Left lung (tissue), 4 donors: ENCODE measurements at regions not wholly inside any gene's neighbourhood (a gene's known extent, or its start where the extent isn't known, plus 50 kb on each side); places are given as distances from the start of the nearest gene placed in this dataset.

Experiments
- ATAC-seq: fragments of 200-7000 bp; cut with Tn5 transposase; one replicate; pipeline ENCODE4 v1.9.1; 2020; ENCODE audit warnings: moderate library complexity
- DNase-seq, 4 donors: peaks; one replicate each; pipeline ENCODE4 v3.0.0-alpha.2; 2013 to 2020
- H3K27ac ChIP-seq, 2 donors: fragments of 200-600 bp; sonication (generic) in 1 of 2; one replicate each; pipeline versions ENCODE4 v1.5.0 to v1.8.0; 2020 to 2021
- H3K27me3 ChIP-seq, 2 donors: fragments of 200-600 bp; sonication (generic) in 1 of 2; one replicate each; pipeline versions ENCODE4 v1.5.0 to v1.8.0; 2020 to 2021
- H3K36me3 ChIP-seq, 2 donors: fragments of 200-600 bp; sonication (generic) in 1 of 2; one replicate each; pipeline versions ENCODE4 v1.5.0 to v1.8.0; 2020 to 2021
- H3K4me1 ChIP-seq, 2 donors: fragments of 200-600 bp; one replicate each; pipeline ENCODE4 v1.8.0; 2021
- H3K4me3 ChIP-seq, 2 donors: fragments of 200-600 bp; sonication (generic) in 1 of 2; one replicate each; pipeline versions ENCODE4 v1.5.0 to v1.8.0; 2020 to 2021; ENCODE audit warnings: mild to moderate bottlenecking in 1 of 2
- H3K9me3 ChIP-seq, 2 donors: fragments of 200-600 bp; sonication (generic) in 1 of 2; one replicate each; pipeline versions ENCODE4 v1.5.0 to v1.8.0; 2020 to 2021
- intact Hi-C, 2 donors: fragments of 100-400 bp; cut with DNase I; formaldehyde crosslinking; loops; one replicate each; pipeline versions ENCODE4 v1.11.2 to v1.14.2; 2022
- TF ChIP-seq, protein P1 (sequence below), 2 donors: fragments of 200-600 bp; sonication (generic) in 1 of 2; IDR thresholded peaks; one replicate each; pipeline versions ENCODE4 v1.5.0 to v1.8.0; 2021; ENCODE audit warnings: antibody characterized with exemption in 2 of 2
- donor health status: DM: no; HTN: yes; CAD: no.
- donor health status: DM: no; HTN: no; CAD: no.

- no peak for ATAC-seq
- Histone ChIP-seq H3K36me3 (no peaks in the 10 kb centered on the region), H3K4me1 (no peaks in the 10 kb centered on the region), H3K27me3 (no peaks in the 10 kb centered on the region), H3K4me3 (no peak overlapping the region), H3K9me3 (peaks cover 0 to 2% of the 10 kb centered on the region in 2 donors), H3K27ac (no peak overlapping the region)
- no peak for DNase-seq
- intact Hi-C loops, result no loop called here
- TF ChIP-seq, protein P1, sequence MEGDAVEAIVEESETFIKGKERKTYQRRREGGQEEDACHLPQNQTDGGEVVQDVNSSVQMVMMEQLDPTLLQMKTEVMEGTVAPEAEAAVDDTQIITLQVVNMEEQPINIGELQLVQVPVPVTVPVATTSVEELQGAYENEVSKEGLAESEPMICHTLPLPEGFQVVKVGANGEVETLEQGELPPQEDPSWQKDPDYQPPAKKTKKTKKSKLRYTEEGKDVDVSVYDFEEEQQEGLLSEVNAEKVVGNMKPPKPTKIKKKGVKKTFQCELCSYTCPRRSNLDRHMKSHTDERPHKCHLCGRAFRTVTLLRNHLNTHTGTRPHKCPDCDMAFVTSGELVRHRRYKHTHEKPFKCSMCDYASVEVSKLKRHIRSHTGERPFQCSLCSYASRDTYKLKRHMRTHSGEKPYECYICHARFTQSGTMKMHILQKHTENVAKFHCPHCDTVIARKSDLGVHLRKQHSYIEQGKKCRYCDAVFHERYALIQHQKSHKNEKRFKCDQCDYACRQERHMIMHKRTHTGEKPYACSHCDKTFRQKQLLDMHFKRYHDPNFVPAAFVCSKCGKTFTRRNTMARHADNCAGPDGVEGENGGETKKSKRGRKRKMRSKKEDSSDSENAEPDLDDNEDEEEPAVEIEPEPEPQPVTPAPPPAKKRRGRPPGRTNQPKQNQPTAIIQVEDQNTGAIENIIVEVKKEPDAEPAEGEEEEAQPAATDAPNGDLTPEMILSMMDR (IDR thresholded peaks at IDR 0.05), result no peak
These were observed 223.0 kb downstream of the RND3 start for GRCh38 chr2:150264442-150264841.

GRCh38 chr2:150261691-150262090 lies 225.8 kb downstream of the RND3 start:
- Histone ChIP-seq H3K4me3 (no peak overlapping the region), H3K27ac (no peak overlapping the region), H3K9me3 (peaks cover 0 to 2% of the 10 kb centered on the region in 2 donors), H3K36me3 (no peaks in the 10 kb centered on the region), H3K27me3 (no peaks in the 10 kb centered on the region), H3K4me1 (no peaks in the 10 kb centered on the region)
- TF ChIP-seq, protein P1 (IDR thresholded peaks at IDR 0.05), result no peak
- ATAC-seq, result no peak
- intact Hi-C loops, result no loop called here
- no peak for DNase-seq

GRCh38 chr2:150260636-150261035 lies 226.8 kb downstream of the RND3 start:
- no peak overlapping the region for H3K4me3 ChIP-seq
- ATAC-seq (no peak), DNase-seq (no peak)
- no peaks in the 10 kb centered on the region for H3K4me1 ChIP-seq
- no peaks in the 10 kb centered on the region for H3K36me3 ChIP-seq
- intact Hi-C loops, result no loop called here
- no peaks in the 10 kb centered on the region for H3K27me3 ChIP-seq
- TF ChIP-seq, protein P1 (IDR thresholded peaks at IDR 0.05), result no peak
- H3K9me3 ChIP-seq, result peaks cover 0 to 2% of the 10 kb centered on the region in 2 donors
- H3K27ac ChIP-seq, result no peak overlapping the region

DNA sequence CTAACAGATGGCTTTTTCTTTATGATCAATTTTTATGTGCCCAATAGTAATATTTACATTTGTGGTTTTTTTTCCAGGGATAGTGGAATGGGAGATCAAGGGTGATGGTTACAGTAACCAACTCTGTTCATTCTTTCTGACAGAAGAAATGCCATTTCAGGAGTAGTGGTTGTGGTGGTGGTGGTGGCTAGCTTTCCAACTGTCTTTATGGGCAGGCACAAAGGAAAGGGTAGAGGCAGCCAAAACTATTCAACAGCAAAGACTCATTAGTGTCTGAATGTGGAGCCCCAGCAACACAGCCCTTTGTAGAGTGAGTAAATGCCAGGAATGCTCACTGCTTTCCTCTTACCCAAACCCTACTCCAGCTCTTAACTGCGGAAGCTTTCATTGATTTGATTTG lies 227.7 kb downstream of the RND3 start:
- Histone ChIP-seq H3K27ac (no peak overlapping the region), H3K27me3 (no peaks in the 10 kb centered on the region), H3K9me3 (peaks cover 0 to 2% of the 10 kb centered on the region in 2 donors), H3K36me3 (no peaks in the 10 kb centered on the region), H3K4me3 (no peak overlapping the region), H3K4me1 (no peaks in the 10 kb centered on the region)
- ATAC-seq (no peak), DNase-seq (no peak)
- TF ChIP-seq, protein P1 (IDR thresholded peaks at IDR 0.05), result no peak
- intact Hi-C loops, result no loop called here

DNA sequence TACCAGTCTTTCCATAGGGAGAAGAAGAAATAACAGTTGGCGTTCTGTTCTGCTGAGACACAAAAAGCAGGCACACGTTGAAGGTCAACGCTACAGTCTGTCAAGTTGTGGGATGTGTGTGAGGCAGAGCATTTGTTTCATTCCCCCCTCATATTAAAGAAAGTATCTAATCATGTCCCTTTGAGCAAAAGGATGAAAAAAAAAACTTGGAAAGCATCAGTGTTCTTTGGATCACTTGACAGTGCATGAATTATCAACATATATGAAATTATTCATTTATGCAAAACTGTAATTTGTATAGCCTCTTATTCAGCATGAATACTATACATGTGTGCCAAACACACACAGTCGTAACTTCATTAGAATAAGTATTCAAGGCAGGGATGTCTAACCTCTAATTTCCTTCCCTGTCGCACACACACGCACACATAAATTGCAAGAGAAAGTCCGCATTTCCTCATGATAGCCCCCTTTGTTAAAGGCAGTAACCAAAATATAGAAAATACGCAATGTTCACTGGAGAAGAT lies 228.6 kb downstream of the RND3 start:
- Histone ChIP-seq H3K4me1 (no peaks in the 10 kb centered on the region), H3K27ac (no peak overlapping the region), H3K36me3 (no peaks in the 10 kb centered on the region), H3K4me3 (no peak overlapping the region), H3K27me3 (no peaks in the 10 kb centered on the region), H3K9me3 (peaks cover 0 to 2% of the 10 kb centered on the region in 2 donors)
- DNase-seq (no peak), ATAC-seq (no peak)
- intact Hi-C loops, result no loop called here
- TF ChIP-seq, protein P1 (IDR thresholded peaks at IDR 0.05), result no peak
